ENCODE measurements at regions not wholly inside any gene's neighbourhood (a gene's known extent, or its start where the extent isn't known, plus 50 kb on each side); places are given as distances from the start of the nearest gene placed in this dataset.

DNA sequence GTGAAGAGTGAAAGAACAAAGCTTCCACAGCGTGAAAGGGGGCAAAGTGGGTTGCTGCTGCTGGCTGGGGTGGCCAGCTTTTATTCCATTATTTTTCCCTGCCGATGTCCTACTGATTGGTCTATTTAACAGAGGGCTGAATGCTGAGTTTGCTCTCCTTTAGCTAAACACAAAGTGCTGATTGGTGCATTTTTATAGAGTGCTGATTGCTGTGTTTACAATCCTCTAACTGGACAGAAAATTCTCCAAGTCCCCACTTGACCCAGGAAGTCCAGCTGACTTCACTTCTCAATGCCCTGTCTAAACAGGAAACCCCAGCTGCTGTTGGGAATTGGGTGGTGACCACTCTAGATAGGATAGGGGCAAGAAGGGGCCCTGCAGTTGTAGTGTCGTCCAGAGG lies 335.6 kb upstream of the RBMY1B start:
- DNase-seq: no peak

DNA sequence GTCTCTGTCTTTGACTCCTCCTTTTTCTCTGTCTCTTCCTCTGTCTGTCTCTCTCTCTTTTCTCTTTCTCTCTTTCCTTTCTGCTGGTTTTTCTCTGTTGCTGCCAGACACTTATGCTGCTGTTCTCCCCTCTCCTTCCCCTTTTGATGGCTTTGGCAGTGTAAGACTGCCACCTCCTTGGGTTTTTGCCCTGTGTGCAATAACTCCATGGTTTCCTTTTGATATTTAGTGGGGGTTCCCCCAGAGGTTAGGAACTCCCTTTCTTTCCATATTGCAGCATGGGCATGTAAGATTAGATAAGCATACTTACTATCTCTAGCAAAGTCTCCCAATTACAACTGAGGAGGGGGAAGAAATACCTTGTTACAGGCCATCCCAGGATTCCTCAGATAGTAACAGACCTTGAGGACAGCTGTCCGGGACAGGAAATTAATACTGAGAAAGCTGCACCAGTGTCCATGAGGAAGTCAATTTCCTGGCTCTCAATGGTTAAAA lies 333.8 kb upstream of the RBMY1B start:
- no peak for DNase-seq

DNA sequence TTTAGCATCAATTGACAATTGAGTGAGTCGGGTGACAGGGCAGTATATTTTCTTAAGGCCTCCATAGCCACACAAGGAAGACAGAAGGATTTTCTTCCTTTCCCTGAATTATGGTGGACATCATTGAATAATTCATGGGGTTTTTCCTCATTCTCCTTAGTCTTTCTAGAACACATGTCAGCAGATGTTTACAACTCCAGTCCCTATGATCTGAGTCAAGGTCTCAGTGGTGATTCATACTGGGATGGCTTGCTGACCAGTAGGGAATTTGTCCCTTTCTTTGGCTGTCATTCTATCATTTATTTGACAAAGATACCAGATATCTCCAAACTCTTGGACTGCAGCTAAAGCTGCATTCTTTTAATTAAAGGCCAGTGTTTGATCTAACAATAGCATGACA lies 332.9 kb upstream of the RBMY1B start:
- DNase-seq: no peak

DNA sequence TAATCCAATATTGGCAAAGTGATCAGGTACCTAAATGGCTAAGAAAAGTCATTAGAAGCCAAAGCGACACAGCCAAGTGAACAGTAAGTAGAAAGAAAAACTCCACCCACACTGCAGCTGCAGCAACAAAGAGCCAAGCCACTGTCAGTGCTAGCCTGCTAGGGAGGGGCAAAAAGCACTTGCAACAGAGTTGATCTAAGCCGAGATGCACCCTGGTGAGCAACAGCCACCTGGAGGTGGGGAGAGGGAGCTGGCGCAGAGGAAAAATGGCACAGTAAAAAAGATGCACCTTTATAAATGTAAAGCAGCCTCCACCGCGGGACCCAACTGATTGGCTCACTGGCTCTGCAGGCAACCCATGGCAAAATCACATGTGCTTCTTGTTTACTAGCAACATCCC lies 330.2 kb upstream of the RBMY1B start:
- DNase-seq: peak; percentile 61

DNA sequence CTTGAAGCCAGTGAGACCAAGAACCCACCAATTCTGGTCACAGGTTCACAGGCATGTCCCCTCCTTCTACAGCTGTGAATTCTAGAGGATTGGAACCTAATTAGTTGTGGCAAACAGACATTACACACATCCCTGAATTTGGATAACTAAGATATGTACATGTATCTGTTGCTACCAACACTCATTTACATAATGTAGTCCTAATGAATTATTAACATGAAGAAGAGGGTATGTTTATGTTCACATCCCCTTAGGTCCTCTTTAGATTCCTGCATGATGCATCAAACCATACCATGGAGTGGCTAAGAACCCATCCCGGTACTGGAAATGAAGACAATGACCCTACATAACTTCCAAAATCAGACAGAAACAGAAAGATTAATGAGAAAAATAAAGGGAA lies 326.9 kb upstream of the RBMY1B start:
- DNase-seq: no peak

DNA sequence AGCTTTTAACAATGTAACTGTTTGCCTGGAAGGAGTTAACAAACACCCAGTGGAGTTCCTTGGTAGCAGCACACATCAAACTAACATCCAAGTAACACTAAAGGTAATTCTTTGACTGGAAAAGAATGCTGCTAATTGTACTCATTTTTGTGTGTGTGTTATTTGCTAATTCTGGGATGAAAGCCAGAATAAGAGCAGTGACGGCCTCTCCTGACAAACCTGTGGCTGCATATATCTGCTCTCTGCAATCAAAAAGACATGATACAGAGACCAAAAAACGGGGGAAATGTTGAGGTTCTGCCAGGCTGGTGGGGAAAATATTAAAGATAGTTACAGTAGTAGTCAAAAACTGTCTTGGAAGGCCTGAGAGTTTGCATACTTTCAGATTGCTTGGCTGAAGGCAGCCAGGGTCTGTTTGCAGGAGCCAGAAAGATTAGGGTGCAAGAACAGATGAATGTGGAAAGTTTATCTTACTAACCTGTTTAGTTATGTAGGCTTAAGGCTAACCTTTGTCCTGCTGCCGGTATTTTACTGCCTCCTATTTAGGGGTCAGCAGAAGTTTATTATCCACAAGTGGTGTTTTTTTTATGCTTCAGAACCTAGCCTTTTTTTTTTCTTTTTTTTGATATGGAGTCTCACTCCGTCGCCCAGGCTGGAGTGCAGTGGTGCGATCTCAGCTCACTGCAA lies 325.6 kb upstream of the RBMY1B start:
- DNase-seq: no peak

DNA sequence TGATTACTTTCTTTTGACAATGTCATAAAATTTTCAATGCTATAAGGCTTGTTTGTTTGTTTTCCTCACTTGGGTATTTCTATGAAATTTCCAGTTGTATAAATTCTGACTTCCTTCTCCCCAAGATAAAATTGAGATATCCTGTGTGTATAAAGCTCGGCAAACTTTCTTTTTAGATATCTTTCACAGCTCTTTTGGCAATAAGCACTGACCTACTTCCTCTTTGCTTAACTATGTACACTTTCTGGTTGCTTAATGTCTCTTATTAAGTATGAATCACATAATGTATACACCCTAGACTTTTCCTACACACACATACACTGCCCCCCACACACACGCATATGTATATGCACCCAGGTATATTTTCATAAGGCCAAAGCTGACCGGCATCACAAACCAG lies 318.4 kb upstream of the RBMY1B start:
- DNase-seq: no peak

DNA sequence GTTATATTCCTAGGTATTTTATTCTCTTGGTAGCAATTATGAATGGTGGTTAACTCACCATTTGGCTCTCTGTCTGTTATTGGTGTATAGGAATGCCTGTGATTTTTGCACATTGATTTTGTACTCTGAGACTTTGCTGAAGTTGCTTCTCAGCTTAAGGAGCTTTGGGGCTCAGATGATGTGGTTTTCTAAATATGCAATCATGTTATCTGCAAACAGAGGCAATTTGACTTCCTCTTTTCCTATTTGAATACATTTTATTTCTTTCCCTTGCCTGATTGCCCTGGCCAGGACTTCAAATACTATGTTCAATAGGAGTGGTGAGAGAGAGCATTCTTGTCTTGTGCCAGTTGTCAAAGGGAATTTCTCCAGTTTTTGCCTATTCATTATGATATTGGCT lies 310.9 kb upstream of the RBMY1B start:
- no peak for DNase-seq

DNA sequence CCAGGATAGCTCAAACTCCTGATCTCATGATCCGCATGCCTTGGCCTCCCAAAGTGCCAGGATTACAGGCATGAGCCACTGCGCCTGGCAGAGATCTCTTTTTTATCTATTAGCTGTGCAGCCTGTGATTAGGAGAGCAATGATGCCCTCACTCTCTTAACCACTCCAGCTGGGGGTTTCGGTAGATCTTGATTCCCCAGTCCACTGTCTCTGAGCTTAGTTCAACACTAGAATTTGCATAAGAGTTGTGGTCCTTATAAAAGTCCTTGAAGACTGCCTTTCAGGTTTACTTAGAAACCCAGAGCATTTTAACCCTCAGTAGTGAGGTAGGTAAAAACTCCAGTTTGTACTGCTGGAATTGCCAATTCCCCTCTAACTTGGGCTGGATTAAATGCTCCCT lies 283.3 kb upstream of the RBMY1B start:
- DNase-seq: no peak

DNA sequence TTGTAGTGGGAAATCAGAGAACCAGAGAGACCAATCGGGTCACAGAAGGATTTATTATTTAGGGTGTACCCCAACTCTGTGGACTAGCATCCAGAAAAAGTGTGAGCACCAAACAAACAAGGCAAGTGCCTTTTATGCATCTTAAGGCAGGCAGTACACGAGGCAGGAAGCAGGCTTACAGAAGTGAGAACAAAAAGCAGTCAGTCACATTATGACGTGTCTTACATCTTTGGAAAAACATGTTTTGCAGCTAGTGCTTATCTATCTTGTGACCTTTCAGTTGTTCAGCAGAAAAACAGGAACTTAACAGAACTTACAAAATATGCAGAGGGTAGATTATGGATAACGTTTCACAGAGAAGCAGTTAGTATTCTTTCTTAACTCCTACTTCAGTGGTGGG lies 270.9 kb upstream of the RBMY1B start:
- peak; percentile 83 for DNase-seq

DNA sequence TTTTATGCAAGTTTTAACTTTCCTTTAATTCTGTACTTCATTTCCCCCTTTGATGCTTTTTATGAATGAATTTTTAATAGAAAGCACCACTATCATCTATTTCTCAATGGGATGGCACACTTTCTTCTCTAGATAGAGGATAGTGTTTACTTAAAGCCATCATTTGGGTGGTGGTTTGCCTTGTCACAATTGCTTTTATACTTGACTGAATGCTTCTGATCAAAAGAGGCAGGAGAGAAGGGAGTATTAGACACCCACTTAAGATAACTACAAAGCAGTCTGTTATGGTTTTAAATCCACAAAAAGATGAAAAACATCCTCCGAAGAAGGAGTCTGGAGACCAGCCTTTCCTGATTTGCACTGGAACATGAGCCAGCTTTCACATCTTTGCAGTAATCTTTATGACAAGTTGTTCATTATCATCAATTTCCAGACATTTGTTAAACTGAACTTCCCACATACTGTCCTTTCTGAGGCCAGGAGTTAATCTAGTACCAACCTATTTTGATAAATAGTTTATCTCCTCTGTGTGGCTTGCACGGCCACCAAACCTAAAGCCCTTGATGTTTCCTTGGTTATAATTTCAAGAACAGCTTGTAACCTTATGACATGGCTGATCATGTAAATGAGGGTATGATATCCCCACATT lies 270.4 kb upstream of the RBMY1B start:
- DNase-seq: peak; percentile 40

DNA sequence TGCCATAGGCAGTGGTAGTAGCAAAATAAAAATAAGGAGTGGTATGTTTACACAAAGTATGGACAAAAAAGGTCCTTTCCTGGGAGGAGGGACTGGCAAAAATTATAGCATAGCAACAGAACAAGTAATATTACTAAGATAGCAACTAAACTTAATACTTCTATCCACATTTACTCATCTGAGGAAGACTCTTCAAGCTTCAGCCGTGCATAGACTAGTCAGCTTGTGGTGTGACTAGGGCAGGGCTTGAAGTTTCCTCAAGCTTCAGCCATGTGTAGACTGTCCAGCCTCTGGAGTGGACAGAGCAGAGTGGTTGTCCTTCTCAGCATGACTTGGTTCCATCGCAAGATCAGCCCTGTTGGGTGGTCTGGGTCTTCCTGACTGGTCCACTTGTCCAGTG lies 268.3 kb upstream of the RBMY1B start:
- no peak for DNase-seq

DNA sequence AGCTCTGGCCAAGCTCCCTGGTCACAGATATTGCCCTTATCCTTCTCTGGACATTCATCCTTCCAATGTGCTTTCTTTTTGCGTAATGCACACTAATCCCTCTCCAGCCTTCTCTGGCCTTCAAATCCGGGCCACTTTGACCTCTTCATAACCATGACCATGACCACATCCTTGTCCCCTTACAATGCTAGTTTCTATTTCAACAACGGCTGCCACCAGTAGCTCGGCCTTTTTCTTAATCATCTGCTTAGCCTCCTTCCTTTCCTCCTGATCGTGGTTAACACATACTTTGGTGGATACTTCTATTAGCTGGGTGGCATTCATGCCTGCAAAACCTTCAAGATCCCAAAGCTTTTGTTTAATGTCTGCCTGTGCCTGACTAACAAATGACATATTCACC lies 264.4 kb upstream of the RBMY1B start:
- no peak for DNase-seq

DNA sequence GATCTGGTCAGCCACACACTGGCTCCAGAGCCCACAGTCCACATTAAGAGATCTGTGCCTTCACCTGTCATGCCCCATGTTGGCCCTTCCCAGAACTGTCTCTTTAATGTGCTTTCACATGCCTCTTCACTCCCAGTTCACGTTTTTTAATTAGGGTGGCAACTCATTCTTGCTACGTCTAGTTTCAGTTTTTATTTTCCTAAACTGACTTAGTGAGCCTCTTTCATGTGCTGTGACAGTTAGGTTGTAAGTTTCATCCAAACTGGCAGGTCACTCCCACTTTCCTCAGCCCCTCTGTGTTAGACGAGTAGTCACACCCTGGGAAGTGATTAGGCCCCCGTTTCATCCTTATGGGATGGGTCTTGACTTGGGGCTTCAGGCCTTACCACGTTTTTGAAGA lies 262.5 kb upstream of the RBMY1B start:
- DNase-seq: peak; percentile 46

DNA sequence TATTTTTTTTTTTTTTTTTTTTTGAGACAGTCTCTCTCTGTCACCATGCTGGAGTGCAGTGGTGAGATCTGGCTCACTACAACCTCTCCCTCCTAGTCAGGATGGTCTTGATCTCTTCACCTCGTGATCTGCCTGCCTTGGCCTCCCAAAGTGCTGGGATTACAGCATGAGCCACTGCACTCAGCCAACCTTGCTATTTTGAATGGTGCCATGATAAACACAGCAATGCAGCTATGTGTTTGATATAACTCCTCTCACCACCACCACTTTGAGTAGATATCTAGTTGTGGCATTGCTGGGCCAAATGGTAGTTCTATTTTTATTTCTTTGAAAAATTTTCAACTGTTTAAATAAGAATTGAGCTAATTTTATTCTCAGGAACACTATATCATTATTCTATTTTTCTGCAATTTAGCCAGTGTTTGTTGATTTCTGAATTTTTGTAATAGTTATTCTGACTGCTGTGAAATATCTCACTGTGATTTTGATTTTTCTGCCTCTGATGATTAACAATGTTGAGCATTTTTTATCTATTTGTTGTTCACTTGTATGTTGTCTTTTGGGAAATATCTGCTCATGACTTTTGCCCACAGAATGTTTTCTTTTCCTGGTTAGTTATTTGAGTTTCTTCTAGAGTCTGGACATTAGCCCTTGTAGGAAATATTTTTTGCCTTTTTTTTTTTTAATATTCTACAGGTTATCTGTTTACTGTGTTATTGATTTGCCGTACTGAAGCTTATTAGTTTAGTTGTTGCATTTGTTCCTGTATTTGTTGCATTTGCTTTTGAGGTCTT lies 257.5 kb upstream of the RBMY1B start:
- no peak for DNase-seq

DNA sequence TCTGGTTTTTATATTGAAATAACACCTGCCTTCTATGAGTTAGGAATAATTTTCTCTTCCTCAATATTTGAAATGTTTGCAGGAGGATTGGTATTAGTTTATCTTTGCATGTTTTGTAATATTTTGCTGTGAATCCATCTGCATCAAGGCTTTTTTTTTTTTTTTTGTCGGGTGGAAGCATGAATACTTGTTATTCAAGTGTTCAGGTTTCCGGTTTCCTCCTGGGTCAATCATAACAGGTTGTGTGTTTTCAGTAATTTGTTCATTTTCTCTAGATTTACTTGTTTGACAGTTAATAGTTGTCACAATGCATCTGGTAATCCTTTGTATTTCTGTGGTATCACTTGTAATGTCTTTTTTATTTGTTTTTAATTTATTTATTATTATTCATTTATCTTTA lies 256.7 kb upstream of the RBMY1B start:
- DNase-seq: peak; percentile 46

DNA sequence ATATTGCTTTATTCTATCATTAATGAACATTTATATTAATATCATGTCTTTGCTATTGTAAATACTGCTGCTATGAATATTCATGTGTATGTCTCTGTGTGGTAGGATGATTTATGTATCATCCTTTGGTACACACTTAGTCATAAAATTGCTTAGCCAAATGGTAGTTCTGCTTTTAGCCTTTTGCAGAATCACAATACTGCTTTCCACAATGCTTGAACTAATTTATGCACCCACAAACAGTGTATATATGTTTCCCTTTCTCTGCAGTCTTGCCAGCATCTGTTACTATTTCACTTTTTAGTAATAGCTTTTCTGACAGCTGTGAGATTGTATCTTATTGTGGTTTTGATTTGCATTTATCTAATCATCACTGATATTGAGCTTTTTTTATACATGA lies 254.3 kb upstream of the RBMY1B start:
- DNase-seq: peak; percentile 65

DNA sequence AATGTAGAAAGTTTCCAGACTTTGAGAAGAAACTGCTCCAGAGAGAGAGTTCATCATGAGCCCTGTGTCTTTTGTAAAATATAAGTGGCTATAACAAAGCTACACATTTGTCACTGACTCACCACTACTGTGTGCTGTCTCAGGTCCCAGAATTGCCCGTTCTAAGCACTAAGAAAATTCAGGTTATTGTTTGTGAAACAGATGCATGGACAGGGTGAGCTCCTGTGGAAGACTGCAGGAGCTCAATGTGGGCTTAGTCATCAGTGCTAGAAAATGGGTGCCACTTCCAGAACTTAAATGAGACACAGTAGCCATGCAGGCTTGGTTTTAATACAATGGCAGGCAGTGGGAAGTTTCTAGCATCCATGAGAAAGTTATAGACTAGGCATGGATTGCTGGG lies 251.4 kb upstream of the RBMY1B start:
- peak; percentile 27 for DNase-seq

DNA sequence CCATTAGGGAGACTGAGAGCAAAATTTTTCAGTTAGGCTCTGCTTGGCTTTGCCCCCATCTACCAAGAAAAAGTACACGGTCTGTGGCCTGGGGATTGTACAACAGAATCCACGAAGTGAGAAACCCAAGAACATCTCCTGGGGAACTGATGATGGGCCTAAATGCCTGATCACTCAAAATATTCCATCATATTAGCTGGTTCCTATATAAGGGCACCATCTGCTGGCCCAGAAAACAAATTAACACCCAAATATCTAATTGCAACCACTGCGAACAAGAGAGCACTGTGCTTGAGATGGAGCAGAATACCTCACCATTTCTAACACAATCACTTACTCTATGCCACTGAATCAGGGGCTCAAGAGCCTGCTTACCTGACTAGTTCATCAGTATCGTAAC lies 250.8 kb upstream of the RBMY1B start:
- DNase-seq: peak; percentile 51

DNA sequence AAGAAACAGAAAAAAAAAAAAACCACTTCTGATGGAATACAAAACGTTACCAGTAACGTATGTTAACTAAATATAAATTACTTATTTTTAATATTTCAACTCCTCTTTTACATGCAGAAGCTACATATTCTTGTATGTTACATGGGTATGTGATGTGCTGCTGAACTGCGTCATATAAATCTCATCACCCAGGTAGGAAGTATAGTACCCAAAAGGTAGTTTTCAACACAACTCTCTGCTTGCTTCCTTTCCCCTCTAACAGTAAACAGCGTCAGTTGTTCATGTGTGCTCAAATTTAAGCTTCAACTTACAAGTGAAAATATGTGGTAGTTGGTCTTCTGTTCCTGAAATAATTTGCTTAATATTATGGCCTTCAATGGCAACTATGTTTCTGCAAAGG lies 250.0 kb upstream of the RBMY1B start:
- no peak for DNase-seq

DNA sequence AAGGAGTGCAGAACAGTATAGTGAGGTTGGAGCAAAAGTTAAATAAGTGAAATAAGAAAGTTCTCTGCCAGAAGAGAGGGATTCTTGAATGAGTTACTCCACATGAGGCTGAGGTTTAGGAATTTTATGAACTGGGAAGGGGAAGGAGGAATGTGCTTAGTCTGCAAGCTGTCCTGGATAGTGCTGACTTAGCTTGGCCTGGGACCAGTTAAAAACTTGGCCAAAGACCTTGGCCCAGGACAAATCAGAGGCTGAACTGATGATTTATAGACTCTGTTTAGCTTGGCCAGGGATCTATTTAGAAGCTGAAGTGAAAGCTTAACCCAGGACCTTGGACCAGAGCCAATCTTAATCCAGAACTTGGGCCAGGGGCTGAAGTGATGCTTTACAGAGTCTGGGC lies 244.4 kb upstream of the RBMY1B start:
- DNase-seq: no peak

DNA sequence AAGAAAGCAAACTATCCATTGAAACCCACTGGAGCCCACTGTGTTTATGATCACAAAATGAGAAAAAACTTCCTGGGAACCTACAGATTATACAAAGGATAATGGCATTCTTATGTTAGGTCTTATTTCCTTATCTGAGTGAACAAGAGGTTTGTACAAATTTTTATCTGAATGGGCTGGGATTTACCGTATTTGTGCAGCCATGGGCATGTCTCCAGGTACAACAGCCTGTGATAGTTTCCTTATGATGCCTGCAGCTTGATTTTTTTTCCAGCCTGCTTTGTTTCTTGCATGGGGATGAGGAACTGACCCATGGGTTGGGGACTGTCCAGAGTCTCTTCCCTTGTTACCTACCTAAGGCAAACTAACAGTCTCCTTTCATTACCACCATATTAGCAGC lies 244.0 kb upstream of the RBMY1B start:
- no peak for DNase-seq

DNA sequence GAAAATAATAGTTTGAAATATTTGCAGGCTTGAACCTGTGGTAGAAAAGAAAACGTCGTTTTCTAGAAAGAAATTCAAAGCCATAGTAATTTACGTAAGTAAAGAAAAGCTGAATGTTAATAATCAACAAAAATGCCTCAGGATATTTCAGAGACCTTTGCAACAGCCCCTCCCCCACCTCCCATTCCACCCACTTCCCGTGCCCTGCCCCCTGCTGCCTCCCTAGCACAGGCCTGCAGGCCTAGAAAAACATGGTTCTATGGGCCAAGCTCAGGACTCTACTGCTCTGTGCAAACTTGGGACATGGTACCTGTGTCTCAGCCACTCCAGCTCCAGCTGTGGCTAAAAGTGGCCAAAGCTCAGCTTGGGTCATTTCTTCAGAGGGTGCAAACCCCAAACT lies 223.4 kb upstream of the RBMY1B start:
- no peak for DNase-seq

DNA sequence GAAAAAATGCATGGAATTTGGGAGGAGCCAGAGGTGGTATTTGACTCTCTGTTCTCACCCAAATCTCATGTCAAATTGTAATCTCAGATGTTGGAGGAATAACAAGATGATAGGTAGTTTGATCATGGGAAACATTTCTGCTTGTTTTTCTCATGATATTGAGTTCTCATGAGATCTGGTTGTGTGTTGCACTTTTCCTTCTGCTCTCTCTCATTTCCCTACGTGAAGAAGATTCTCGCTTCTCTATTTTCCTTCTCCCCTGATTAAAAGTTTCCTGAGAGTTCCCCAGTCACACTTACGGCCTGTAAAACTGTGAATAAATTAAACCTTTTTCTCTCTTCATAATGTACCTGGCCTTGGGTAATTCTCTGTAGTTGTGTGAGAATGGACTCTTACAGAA lies 222.2 kb upstream of the RBMY1B start:
- DNase-seq: no peak
